Mesenchymal stem cell (in vitro differentiated cells and primary cell): ENCODE measurements at regions not wholly inside any gene's neighbourhood (a gene's known extent, or its start where the extent isn't known, plus 50 kb on each side); places are given as distances from the start of the nearest gene placed in this dataset.

Experiments
- DNase-seq: peaks from one replicate; pipeline ENCODE4 v3.0.0-alpha.2; 2013
- H2AFZ ChIP-seq: one replicate; pipeline ENCODE4 v1.6.1; 2013; ENCODE audit warnings: low read depth, mild to moderate bottlenecking, control low read depth, inconsistent platforms, low read length, moderate library complexity
- H2AK5ac ChIP-seq: 2 replicates; pipeline ENCODE4 v1.6.1; 2013; ENCODE audit warnings: low read length, moderate library complexity, mild to moderate bottlenecking, inconsistent platforms; ENCODE audit not compliant: severe bottlenecking
- H2BK120ac ChIP-seq: one replicate; pipeline ENCODE4 v1.6.1; 2013; ENCODE audit warnings: low read depth, mild to moderate bottlenecking, inconsistent platforms, low read length, moderate library complexity
- H2BK12ac ChIP-seq, 2 experiments: one replicate each; pipeline ENCODE4 v1.6.1; 2013; ENCODE audit warnings: inconsistent platforms in 2 of 2, low read length in 2 of 2, mild to moderate bottlenecking in 2 of 2, moderate library complexity in 2 of 2, control low read depth in 1 of 2
- H2BK15ac ChIP-seq: one replicate; pipeline ENCODE4 v1.6.1; 2013; ENCODE audit warnings: mild to moderate bottlenecking, low read depth, inconsistent platforms; ENCODE audit not compliant: poor library complexity, severe bottlenecking
- H2BK5ac ChIP-seq: 2 replicates; pipeline ENCODE4 v1.6.1; 2013; ENCODE audit warnings: low read depth, mild to moderate bottlenecking, low read length, control low read depth, inconsistent platforms; ENCODE audit not compliant: poor library complexity, severe bottlenecking
- H3K14ac ChIP-seq, 2 experiments: one replicate each; pipeline ENCODE4 v1.6.1; 2013; ENCODE audit warnings: inconsistent platforms in 2 of 2, low read length in 2 of 2, control low read depth in 1 of 2, mild to moderate bottlenecking in 1 of 2, moderate library complexity in 1 of 2
- H3K18ac ChIP-seq, 2 experiments: one replicate each; pipeline ENCODE4 v1.6.1; 2013; ENCODE audit warnings: inconsistent platforms in 2 of 2, low read length in 2 of 2, control low read depth in 1 of 2, low read depth in 1 of 2, mild to moderate bottlenecking in 1 of 2
- H3K23ac ChIP-seq, 2 experiments: one replicate each; pipeline ENCODE4 v1.6.1; 2013; ENCODE audit warnings: inconsistent platforms in 2 of 2, low read length in 2 of 2, mild to moderate bottlenecking in 2 of 2, moderate library complexity in 2 of 2, control low read depth in 1 of 2
- H3K27ac ChIP-seq: 2 replicates; pipeline ENCODE4 v1.5.1; 2013; ENCODE audit warnings: mild to moderate bottlenecking, moderate library complexity, low read length, control low read depth, inconsistent platforms; ENCODE audit not compliant: poor library complexity, severe bottlenecking
- H3K27me3 ChIP-seq, 2 experiments: 2 replicates each; pipeline versions ENCODE4 v1.6.1 to v1.7.0; 2013; ENCODE audit warnings: low read length in 2 of 2, mild to moderate bottlenecking in 2 of 2, moderate library complexity in 2 of 2, control low read depth in 1 of 2, inconsistent platforms in 1 of 2; ENCODE audit not compliant: control insufficient read depth in 1 of 2, insufficient read depth in 1 of 2
- H3K36me3 ChIP-seq, 2 experiments: 2 replicates each; pipeline versions ENCODE4 v1.6.1 to v1.7.0; 2013; ENCODE audit warnings: low read length in 2 of 2, control low read depth in 1 of 2, inconsistent platforms in 1 of 2, low read depth in 1 of 2, mild to moderate bottlenecking in 1 of 2; ENCODE audit not compliant: insufficient read depth in 2 of 2, control insufficient read depth in 1 of 2
- H3K4ac ChIP-seq, 2 experiments: one replicate each; pipeline ENCODE4 v1.6.1; 2013; ENCODE audit warnings: inconsistent platforms in 2 of 2, low read length in 2 of 2, mild to moderate bottlenecking in 2 of 2, moderate library complexity in 2 of 2, control low read depth in 1 of 2, low read depth in 1 of 2
- H3K4me1 ChIP-seq: 2 replicates; pipeline ENCODE4 v1.6.1; 2013; ENCODE audit warnings: low read depth, low read length, control low read depth; ENCODE audit not compliant: control insufficient read depth, insufficient read depth
- H3K4me2 ChIP-seq: 2 replicates; pipeline ENCODE4 v1.6.1; 2013; ENCODE audit warnings: low read length, mild to moderate bottlenecking, inconsistent platforms; ENCODE audit not compliant: poor library complexity, severe bottlenecking
- H3K4me3 ChIP-seq, 2 experiments: 2 replicates each; pipeline versions ENCODE4 v1.5.1 to v1.7.0; 2013; ENCODE audit warnings: low read length in 2 of 2, mild to moderate bottlenecking in 2 of 2, control low read depth in 1 of 2, low read depth in 1 of 2; ENCODE audit not compliant: insufficient read depth in 1 of 2
- H3K79me1 ChIP-seq: replicated peaks from 2 replicates; pipeline ENCODE4 v1.6.1; 2013; ENCODE audit warnings: mild to moderate bottlenecking, control low read depth, low read length, inconsistent platforms; ENCODE audit not compliant: poor library complexity, severe bottlenecking
- H3K9ac ChIP-seq: 2 replicates; pipeline ENCODE4 v1.7.0; 2013; ENCODE audit warnings: mild to moderate bottlenecking, low read length, moderate library complexity
- H3K9me3 ChIP-seq: 2 replicates; pipeline ENCODE4 v1.7.0; 2013; ENCODE audit warnings: mild to moderate bottlenecking, low read length; ENCODE audit not compliant: control insufficient read depth
- H4K8ac ChIP-seq: one replicate; pipeline ENCODE4 v1.6.1; 2013; ENCODE audit warnings: inconsistent platforms, mild to moderate bottlenecking, low read length, moderate library complexity
- H4K91ac ChIP-seq: one replicate; pipeline ENCODE4 v1.6.1; 2013; ENCODE audit warnings: mild to moderate bottlenecking, low read length, inconsistent platforms
- WGBS: methylation state at CpG from one replicate; pipeline ENCODE4 v1.1.7; 2013; ENCODE audit warnings: mixed read lengths; 5-methylcytosine and 5-hydroxymethylcytosine counted together

- Histone ChIP-seq H3K9me3 (peaks cover 3% of the 10 kb centered on the region), H3K23ac (no peak overlapping the region), H3K36me3 (no peaks in the 10 kb centered on the region), H3K9ac (no peak overlapping the region), H3K4ac (no peak overlapping the region), H2BK120ac (no peak overlapping the region), H3K4me1 (no peaks in the 10 kb centered on the region), H3K27me3 (peaks cover 0 to 3% of the 10 kb centered on the region in 2 experiments), H3K79me1 (no peaks in the 10 kb centered on the region), H3K4me3 (no peak overlapping the region), H2BK15ac (no peak overlapping the region), H3K18ac (no peak overlapping the region), H4K91ac (no peak overlapping the region), H2BK12ac (no peak overlapping the region), H4K8ac (no peak overlapping the region), H2AK5ac (no peak overlapping the region), H2BK5ac (no peak overlapping the region), H3K27ac (no peak overlapping the region), H3K4me2 (no peak overlapping the region), H3K14ac (no peak overlapping the region), H2AFZ (no peak overlapping the region)
- 18% methylated on average over 1 of the region's 2 CpGs for WGBS
- DNase-seq, result no peak
These were observed 63.6 kb upstream of the SYNDIG1 start for GRCh38 chr20:24405810-24406209.

DNA sequence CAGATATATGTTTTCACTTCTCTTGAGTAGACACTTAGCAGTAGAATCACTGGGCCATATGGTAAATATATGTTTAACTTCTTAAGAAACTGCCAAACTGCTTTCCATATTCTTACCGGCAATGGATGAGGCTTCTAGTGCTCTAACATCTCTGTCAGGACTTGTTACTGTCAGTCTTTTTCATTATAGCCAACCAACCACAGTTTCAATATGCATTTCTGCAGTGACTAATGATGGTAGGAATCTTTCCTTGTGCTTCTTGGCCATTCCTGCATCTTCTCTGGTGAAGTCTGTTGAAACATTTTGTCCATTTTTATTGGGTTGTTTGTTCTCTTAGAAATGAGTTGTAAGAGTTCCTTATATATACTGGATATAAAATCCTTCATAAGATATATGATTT, 66.0 kb upstream of the SYNDIG1 start:
- H3K14ac ChIP-seq, result no peak overlapping the region
- no peak overlapping the region for H2BK12ac ChIP-seq
- H2BK5ac ChIP-seq, result no peak overlapping the region
- DNase-seq, result no peak
- H2AFZ ChIP-seq, result no peak overlapping the region
- H3K9ac ChIP-seq, result no peak overlapping the region
- peaks cover 4% of the 10 kb centered on the region for H3K9me3 ChIP-seq
- H3K79me1 ChIP-seq, result no peaks in the 10 kb centered on the region
- H2BK15ac ChIP-seq, result no peak overlapping the region
- H3K36me3 ChIP-seq, result no peaks in the 10 kb centered on the region
- H3K4me2 ChIP-seq, result no peak overlapping the region
- no peak overlapping the region for H3K4ac ChIP-seq
- no peak overlapping the region for H2BK120ac ChIP-seq
- WGBS, result 80% methylated on average over 1 of the region's 1 CpG
- no peak overlapping the region for H3K27ac ChIP-seq
- no peak overlapping the region for H4K91ac ChIP-seq
- H2AK5ac ChIP-seq, result no peak overlapping the region
- no peaks in the 10 kb centered on the region for H3K4me1 ChIP-seq
- H3K18ac ChIP-seq, result no peak overlapping the region
- H3K23ac ChIP-seq, result no peak overlapping the region
- H3K4me3 ChIP-seq, result no peak overlapping the region
- no peak overlapping the region for H4K8ac ChIP-seq
- H3K27me3 ChIP-seq, result peaks cover 0 to 3% of the 10 kb centered on the region in 2 experiments

- WGBS, result 77% methylated on average over 2 of the region's 2 CpGs
- no peak overlapping the region for H2AFZ ChIP-seq
- H3K4me2 ChIP-seq, result no peak overlapping the region
- no peak overlapping the region for H3K18ac ChIP-seq
- no peak overlapping the region for H2BK5ac ChIP-seq
- H2BK120ac ChIP-seq, result no peak overlapping the region
- no peak overlapping the region for H3K4me3 ChIP-seq
- H3K4me1 ChIP-seq, result no peaks in the 10 kb centered on the region
- H4K8ac ChIP-seq, result no peak overlapping the region
- H3K9me3 ChIP-seq, result peaks cover 4% of the 10 kb centered on the region
- no peaks in the 10 kb centered on the region for H3K27me3 ChIP-seq
- no peak overlapping the region for H4K91ac ChIP-seq
- H3K14ac ChIP-seq, result no peak overlapping the region
- H3K36me3 ChIP-seq, result no peaks in the 10 kb centered on the region
- no peak overlapping the region for H2BK15ac ChIP-seq
- H3K79me1 ChIP-seq, result no peaks in the 10 kb centered on the region
- H2AK5ac ChIP-seq, result no peak overlapping the region
- H3K9ac ChIP-seq, result no peak overlapping the region
- no peak overlapping the region for H3K23ac ChIP-seq
- no peak overlapping the region for H3K27ac ChIP-seq
- H2BK12ac ChIP-seq, result no peak overlapping the region
- H3K4ac ChIP-seq, result no peak overlapping the region
- DNase-seq, result no peak
These were observed 67.2 kb upstream of the SYNDIG1 start for GRCh38 chr20:24402188-24402587.

DNA sequence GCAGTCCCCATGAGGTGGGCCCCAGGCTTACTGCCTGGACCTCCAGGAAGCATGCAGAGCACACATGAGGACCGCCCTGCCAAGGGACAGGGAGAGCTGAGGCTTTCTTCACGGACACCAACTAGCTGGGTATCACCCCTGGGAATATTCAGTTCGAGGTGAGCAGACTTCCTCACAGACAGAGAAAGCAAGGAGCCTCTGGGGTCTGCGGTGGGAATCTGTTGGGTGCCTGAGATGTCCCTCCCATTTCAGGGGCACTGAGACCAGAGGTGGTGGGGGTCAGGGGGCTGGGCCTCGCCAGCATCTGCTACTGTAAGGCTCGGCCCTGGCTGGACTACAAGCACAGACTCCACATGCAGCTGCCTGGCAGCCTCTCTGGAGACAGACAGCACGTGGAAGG, 74.3 kb upstream of the SYNDIG1 start:
- no peak overlapping the region for H3K18ac ChIP-seq
- no peak overlapping the region for H2BK120ac ChIP-seq
- H3K9ac ChIP-seq, result no peak overlapping the region
- no peak overlapping the region for H3K4me2 ChIP-seq
- H3K4me3 ChIP-seq, result no peak overlapping the region
- H3K79me1 ChIP-seq, result no peaks in the 10 kb centered on the region
- WGBS, result 40% methylated on average over 7 of the region's 7 CpGs
- no peak overlapping the region for H2AK5ac ChIP-seq
- no peak overlapping the region for H2AFZ ChIP-seq
- no peak overlapping the region for H3K4ac ChIP-seq
- H2BK15ac ChIP-seq, result no peak overlapping the region
- no peak for DNase-seq
- no peak overlapping the region for H2BK12ac ChIP-seq
- no peaks in the 10 kb centered on the region for H3K9me3 ChIP-seq
- H3K27ac ChIP-seq, result no peak overlapping the region
- no peak overlapping the region for H3K23ac ChIP-seq
- no peak overlapping the region for H4K91ac ChIP-seq
- no peak overlapping the region for H4K8ac ChIP-seq
- H2BK5ac ChIP-seq, result no peak overlapping the region
- H3K36me3 ChIP-seq, result no peaks in the 10 kb centered on the region
- peaks cover 13 to 47% of the 10 kb centered on the region in 2 experiments for H3K27me3 ChIP-seq
- H3K4me1 ChIP-seq, result no peaks in the 10 kb centered on the region
- H3K14ac ChIP-seq, result no peak overlapping the region
